HG03196 (cell line): ENCODE measurements at regions not wholly inside any gene's neighbourhood (a gene's known extent, or its start where the extent isn't known, plus 50 kb on each side); places are given as distances from the start of the nearest gene placed in this dataset.
"Not testable (repeated sequence)": the region's sequence is repeated elsewhere in the genome, so short reads cannot be mapped to it uniquely, and the experiment has no call there.

Experiments
- ATAC-seq: cut with Tn5 transposase; IDR thresholded peaks from one replicate; pipeline ENCODE4 v1.9.1; 2021; ENCODE audit not compliant: unreplicated experiment

DNA sequence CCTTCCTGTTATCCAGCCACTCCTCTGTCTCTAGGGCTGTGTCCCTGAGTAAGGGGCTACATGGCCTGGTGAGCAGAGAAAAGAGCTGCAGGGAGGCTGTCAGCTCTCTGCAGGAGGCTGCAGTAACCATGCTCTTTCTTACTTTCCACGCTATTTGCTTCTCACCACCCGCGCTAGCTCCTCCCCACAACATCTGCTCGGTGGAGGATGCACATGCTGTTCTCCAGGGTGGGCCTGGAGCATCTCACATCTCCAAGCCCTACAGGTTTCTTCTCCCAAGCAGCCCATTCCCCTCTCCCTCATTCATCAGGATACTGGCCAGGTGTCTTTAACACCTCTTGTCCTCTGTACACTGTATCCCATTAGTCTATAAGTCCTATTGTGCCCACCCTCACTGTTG, 103.8 kb downstream of the IER5 start:
- no peak for ATAC-seq

DNA sequence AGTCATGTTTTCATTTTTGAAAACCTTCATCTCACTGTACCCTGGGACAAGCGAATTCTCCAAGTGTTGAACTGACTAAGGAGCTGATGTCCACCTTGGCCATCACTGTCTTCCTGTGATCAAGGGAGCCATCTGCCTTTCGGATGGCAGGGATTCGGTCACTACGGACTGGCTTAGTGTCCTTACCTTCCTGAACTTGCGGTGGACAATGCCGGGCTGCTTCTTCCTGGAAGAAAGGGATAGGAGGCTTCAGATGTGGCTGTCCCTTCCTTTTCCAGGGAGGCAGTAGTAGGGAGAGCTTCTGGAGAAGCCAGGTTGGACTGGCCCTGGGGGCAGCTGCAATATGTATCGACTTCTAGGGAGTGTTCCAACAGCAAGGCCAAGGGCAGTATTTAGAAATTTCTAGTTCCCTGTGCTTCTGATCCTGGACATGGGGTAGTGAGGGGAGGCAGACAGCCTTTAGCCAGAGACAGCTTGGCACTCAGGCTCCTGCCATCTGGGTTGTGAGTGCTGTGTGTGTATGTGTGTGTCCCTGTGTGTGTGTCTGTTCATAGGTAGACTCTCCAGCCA, 114.6 kb downstream of the IER5 start:
- ATAC-seq = no peak

DNA sequence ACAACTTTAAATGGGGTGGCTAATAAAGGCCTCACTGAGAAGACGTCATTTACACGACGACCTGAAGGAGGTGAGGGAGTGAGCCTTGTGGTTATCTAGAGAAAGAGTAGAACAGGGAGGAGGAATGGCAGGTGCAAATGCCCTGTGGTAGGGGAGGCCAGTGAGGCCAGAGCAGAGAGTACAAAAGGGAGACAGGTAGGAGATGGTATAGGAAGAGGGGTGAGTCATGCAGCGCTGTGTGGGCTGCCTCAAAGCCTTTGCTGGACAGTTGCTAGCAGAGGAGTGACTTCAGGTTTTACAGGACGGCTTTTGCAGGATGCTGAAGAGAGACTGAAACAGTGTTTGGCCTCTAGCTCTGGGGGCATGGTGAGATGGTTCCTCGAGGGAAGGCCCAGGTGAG, 116.0 kb downstream of the IER5 start:
- ATAC-seq = no peak

GRCh38 chr1:181205901-181206300, 117.4 kb downstream of the IER5 start:
- ATAC-seq = no peak

DNA sequence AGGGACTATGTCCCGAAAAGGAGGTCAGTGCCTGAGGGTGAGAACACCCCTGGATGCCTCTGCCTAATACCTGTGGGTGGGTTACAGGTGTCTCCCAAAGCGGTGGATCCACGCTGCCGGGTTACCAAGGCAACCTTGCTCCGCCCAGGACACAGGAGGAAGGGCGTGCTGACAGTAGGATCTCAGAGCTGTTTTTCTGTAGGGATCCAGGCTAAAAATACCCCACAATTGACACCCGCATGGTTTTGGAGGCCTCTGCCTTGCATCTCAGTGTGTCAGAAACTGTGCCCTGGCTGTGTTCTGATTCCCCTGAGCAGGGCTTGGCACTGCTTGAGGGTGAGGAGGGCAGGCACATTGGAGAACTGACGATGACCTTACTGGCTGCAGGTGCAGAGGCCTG, 118.0 kb downstream of the IER5 start:
- no peak for ATAC-seq

- no peak for ATAC-seq
Measured at GRCh38 chr1:181206979-181207790, 118.7 kb downstream of the IER5 start.

- ATAC-seq = no peak
Measured at GRCh38 chr1:181208083-181208482, 119.6 kb downstream of the IER5 start.

GRCh38 chr1:181208967-181209366, 120.5 kb downstream of the IER5 start:
- ATAC-seq = no peak

DNA sequence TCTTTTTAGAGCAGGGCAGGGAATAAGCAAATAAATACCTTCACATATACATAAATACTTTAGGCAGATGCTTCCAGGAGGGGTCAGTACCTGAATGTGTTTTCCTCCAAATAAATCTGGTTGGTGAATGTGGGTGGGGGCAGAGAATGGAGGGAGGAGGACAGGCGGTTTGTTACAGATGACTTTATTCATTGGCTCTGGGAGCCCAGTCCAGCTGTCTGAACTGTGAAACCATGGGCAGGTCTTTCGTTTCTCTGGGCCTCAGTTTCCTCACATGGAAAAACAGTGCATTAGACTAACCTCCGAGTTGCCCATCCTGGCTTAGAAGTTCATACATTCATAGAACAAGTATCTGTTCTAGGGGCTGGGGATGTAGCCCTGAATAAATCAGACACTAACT, 124.6 kb downstream of the IER5 start:
- ATAC-seq = no peak

DNA sequence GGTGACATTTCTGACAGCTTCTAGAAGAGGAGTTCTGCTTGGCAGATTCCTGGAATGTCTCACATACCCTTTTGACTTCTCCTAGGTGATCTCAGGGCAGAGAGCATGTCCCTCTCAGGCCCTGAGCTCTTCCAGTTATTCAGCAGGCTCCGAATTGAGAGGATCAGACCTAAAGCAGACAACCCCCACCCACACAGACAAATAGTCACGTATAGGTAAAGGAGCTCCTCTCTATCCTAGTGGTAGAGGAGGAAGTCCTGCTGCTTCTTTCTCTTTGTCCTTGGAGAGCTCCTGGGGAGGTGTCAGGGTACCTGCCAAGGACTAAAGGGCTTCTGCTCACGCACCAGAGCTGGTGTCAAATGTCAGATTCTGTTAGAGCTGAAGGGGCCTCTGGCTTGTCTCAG, 128.1 kb downstream of the IER5 start:
- ATAC-seq = no peak

DNA sequence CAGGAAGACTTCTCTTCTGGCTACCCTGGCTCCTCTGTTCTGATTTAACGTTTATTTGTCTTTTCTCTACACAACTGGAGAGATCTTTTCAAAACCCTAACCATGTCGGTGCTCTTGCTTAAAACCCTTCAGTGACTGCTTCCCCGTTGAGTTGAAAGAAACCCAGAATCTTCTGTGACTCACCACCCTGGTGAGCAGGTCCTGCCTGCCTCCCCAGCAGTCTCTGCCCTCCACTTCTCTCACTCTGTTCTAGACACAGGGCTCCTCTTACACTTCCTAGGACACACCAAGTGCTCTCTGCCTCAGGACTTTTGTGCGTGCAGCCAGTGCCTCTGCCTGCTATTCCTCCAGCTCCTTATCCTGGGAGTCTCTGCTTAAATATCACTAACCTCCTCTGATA, 131.4 kb downstream of the IER5 start:
- ATAC-seq = no peak

DNA sequence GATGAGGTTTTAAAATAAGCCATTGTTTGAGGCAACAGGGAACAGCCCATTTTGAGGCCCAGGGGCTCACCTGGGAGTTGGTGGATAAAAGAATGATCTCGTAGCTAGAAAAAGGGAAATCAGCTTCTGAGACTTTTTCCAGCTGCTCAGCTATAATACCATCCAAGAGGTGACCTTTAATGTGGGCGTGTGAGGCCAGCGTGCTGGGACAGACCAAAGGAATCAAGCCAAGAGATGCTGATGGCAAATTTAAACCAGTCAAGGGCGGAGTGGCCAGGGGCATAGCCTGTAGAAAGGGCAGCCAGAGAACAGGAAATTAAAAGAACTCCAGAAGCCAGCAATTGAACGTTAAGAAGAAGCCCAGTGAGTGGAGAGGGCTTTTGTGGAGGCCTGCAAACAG, 132.6 kb downstream of the IER5 start:
- ATAC-seq = no peak

DNA sequence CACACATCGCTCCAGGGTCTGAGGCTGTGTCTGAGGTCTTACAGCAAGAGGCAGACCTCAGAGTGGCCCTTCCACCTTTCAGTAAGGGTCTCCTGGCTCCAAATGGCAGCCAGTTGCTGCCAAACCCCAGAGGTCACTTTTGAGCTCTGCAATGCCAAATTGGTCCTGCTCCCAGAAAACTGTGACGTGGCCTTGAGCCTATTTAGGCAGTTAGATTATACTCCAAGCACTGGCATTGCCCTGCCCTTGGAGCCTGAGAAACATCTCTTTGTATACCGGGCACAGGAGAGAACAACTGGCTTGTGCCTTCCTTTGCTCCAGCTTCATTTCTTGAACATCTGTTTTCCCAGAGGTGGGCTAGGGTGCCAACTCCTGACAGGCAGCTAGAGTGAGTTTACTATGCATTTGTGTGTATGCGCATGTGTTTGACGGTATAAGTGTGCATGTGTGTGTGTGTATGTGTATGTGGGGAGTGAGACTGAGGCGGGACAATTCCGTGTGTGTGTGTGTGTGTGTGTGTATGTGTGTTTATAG, 134.5 kb downstream of the IER5 start:
- ATAC-seq = no peak

GRCh38 chr1:181226728-181227127, 138.2 kb downstream of the IER5 start:
- not testable (repeated sequence) for ATAC-seq

- ATAC-seq = no peak
Measured at GRCh38 chr1:181239086-181239485, 150.6 kb downstream of the IER5 start.

- ATAC-seq = not testable (repeated sequence)
Measured at GRCh38 chr1:181246320-181246719, 157.8 kb downstream of the IER5 start.

- not testable (repeated sequence) for ATAC-seq
Measured at GRCh38 chr1:181248361-181248760, 159.9 kb downstream of the IER5 start.

DNA sequence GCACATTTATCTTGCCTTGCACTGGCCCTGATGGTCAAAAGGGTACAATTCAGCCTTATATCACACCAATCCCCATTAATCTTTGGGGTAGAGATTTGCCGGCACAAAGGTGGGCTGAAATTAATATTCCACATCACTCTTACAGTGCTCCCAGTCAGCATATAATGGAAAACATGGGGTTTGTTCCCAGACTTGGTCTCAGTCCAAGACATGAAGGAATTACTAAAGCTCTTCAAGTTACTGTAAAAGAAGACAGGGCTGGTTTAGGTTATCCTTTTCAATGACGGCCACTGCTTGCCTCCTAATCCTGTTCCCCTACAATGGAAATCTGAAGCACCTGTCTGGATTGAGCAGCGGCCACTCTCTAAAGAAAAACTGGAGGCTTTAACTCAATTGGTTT, 160.7 kb downstream of the IER5 start:
- no peak for ATAC-seq

- no peak for ATAC-seq
Measured at GRCh38 chr1:181250038-181250437, 161.5 kb downstream of the IER5 start.

GRCh38 chr1:181251001-181251712, 162.7 kb downstream of the IER5 start:
- ATAC-seq = no peak

DNA sequence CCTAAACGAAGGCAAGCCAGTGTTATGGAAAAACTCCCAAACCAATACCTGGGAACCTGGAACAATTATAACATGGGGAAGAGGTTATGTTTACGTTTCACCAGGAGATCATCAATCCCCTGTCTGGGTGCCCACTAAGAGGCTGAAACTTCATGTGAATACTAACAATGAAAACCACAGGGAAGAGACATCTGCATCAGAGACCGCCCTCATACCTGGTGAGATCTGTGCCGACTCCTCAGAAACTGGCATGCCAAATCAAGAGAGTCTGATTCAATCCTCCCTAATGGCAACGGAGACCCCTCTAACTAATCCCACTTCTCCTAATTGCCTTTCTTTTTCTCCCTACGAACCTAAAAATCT, 163.2 kb downstream of the IER5 start:
- ATAC-seq = no peak

DNA sequence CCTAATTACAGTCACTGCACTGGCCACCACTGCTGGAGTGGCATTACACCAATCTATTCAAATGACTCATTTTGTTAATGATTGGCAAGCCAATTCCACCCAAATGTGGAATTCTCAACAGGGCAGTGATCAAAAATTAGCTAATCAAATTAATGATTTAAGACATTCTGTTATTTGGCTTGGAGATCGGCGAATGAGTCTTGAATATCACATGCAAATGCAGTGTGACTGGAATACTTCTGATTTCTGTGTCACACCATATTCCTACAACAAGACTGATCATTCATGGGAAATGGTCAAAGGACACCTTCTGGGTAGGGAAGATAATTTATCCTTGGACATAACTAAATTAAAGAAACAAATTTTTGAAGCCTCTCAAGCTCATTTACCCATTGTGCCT, 165.1 kb downstream of the IER5 start:
- ATAC-seq = not testable (repeated sequence)
